ENCODE measurements at regions not wholly inside any gene's neighbourhood (a gene's known extent, or its start where the extent isn't known, plus 50 kb on each side); places are given as distances from the start of the nearest gene placed in this dataset.

DNA sequence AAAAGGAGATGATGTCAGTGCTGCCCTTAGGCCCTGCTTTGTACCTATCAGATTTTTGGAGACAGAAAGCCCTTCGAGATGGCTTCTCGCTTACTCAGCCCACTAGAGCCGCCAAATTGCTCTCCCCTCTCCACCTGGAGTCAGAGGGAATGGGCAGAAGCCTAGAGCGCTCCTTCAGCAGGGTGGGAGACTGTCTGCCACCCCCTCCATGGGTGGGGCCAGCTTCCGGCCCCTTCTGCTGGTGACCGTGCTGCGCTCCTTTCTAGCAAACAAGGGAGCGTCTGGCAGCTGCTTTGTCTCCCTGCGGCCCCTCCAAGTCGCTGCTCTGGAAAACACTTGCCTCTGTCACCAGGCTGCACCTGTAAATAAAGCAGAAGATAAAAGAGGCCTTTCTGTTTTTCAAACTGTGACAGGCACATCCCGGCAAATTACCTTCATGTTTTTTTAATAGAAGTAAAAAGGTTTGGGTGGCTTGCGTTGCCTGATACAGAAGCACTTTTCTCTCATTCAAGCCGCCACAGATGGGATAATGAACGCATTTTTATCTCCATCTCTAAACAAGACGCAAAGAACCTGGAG lies 145.7 kb upstream of the NECTIN1 start (continued):
- TF ChIP-seq, protein P1, sequence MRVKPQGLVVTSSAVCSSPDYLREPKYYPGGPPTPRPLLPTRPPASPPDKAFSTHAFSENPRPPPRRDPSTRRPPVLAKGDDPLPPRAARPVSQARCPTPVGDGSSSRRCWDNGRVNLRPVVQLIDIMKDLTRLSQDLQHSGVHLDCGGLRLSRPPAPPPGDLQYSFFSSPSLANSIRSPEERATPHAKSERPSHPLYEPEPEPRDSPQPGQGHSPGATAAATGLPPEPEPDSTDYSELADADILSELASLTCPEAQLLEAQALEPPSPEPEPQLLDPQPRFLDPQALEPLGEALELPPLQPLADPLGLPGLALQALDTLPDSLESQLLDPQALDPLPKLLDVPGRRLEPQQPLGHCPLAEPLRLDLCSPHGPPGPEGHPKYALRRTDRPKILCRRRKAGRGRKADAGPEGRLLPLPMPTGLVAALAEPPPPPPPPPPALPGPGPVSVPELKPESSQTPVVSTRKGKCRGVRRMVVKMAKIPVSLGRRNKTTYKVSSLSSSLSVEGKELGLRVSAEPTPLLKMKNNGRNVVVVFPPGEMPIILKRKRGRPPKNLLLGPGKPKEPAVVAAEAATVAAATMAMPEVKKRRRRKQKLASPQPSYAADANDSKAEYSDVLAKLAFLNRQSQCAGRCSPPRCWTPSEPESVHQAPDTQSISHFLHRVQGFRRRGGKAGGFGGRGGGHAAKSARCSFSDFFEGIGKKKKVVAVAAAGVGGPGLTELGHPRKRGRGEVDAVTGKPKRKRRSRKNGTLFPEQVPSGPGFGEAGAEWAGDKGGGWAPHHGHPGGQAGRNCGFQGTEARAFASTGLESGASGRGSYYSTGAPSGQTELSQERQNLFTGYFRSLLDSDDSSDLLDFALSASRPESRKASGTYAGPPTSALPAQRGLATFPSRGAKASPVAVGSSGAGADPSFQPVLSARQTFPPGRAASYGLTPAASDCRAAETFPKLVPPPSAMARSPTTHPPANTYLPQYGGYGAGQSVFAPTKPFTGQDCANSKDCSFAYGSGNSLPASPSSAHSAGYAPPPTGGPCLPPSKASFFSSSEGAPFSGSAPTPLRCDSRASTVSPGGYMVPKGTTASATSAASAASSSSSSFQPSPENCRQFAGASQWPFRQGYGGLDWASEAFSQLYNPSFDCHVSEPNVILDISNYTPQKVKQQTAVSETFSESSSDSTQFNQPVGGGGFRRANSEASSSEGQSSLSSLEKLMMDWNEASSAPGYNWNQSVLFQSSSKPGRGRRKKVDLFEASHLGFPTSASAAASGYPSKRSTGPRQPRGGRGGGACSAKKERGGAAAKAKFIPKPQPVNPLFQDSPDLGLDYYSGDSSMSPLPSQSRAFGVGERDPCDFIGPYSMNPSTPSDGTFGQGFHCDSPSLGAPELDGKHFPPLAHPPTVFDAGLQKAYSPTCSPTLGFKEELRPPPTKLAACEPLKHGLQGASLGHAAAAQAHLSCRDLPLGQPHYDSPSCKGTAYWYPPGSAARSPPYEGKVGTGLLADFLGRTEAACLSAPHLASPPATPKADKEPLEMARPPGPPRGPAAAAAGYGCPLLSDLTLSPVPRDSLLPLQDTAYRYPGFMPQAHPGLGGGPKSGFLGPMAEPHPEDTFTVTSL (CRISPR knock-in tag; IDR thresholded peaks at IDR 0.05; ENCODE audit: borderline replicate concordance) = no peak
- TF ChIP-seq ATRX (CRISPR knock-in tag; IDR thresholded peaks at IDR 0.05; ENCODE audit: borderline replicate concordance) (no peak), TEAD3 (CRISPR knock-in tag; optimal IDR thresholded peaks at IDR 0.05; ENCODE audit: borderline replicate concordance) (no peak)
- TF ChIP-seq, protein P2, sequence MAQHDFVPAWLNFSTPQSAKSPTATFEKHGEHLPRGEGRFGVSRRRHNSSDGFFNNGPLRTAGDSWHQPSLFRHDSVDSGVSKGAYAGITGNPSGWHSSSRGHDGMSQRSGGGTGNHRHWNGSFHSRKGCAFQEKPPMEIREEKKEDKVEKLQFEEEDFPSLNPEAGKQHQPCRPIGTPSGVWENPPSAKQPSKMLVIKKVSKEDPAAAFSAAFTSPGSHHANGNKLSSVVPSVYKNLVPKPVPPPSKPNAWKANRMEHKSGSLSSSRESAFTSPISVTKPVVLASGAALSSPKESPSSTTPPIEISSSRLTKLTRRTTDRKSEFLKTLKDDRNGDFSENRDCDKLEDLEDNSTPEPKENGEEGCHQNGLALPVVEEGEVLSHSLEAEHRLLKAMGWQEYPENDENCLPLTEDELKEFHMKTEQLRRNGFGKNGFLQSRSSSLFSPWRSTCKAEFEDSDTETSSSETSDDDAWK (CRISPR knock-in tag; IDR thresholded peaks at IDR 0.05) = no peak

DNA sequence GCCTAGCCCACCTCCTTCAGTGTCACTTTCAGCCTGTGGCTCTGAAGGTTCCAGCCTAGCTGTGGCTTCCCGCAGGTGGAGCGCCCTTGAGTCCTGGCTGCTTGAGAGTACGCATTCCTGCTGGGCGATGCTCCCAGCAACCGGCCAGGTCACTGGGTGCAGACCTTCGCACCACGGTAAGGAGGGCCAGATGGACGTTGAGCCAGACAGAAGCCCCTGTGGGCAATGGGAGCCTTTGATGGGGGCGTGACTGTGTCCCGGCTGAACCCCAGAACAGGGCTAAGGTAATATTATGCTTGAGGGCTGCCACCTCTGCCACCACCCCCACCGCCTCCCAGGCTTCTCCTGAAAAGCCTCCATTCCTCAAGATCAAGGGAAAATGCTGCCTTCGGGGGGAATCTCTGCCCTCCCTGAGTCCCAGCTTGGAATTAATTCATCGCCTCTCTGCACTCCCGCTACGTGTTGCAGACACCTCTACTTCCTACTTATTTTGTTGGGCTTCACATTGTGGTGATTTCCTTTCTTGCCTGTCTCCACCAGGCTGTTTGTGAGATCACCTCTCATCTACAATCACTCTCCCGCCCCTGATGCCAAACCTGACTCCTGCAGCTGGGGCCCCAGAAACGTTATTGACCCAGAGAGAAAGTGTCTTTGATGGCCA lies 144.9 kb upstream of the NECTIN1 start:
- Histone ChIP-seq H3K79me2 (ENCODE audit: insufficient read depth, low read length) (no peaks in the 10 kb centered on the region), H3K4me2 (ENCODE audit: low read depth, low read length) (no peak overlapping the region), H4K20me1 (ENCODE audit: insufficient read depth, low read length) (no peaks in the 10 kb centered on the region), H3K27ac (ENCODE audit: extremely low read length, insufficient read depth, low read length) (no peak overlapping the region), H3K4me1 (ENCODE audit: insufficient read depth, low read length) (no peaks in the 10 kb centered on the region), H3K27me3 (ENCODE audit: control insufficient read depth in 1 of 2, insufficient read depth in 2 of 2, low read length in 2 of 2) (peaks cover 2 to 58% of the 10 kb centered on the region in 2 experiments; a peak in 4 of 5 replicates), H3K9ac (ENCODE audit: insufficient read depth, low read depth, low read length) (no peak overlapping the region), H3K9me3 (ENCODE audit: low read length) (no peaks in the 10 kb centered on the region), H3K4me3 (replicated peaks in 1 of 3; ENCODE audit: insufficient read depth in 1 of 3, low read depth in 2 of 3, low read length in 3 of 3) (no peak overlapping the region), H2AFZ (ENCODE audit: low read length) (no peak overlapping the region), H3K36me3 (replicated peaks in 1 of 2; ENCODE audit: control insufficient read depth in 1 of 2, insufficient read depth in 2 of 2, low read length in 2 of 2) (no peaks in the 10 kb centered on the region)
- intact Hi-C loops (cut with micrococcal nuclease; ENCODE audit: unreplicated experiment) = no loop called here
- POLR2A ChIA-PET = no interaction called here
- DNase-seq (ENCODE audit: low spot score) = no peak
- CTCF ChIA-PET (ENCODE audit: low intra/inter-chr PET ratio, low total read pairs) = no interaction called here
- ATAC-seq = no peak
- in situ Hi-C loops (cut with HindIII; ENCODE audit: extremely low pct_ligation_motif_present, low pct_unique_long_range_greater_than_20kb) = no loop called here
- BruUV-seq (replicated peaks) = no TSS peak
- 31% methylated on average over 6 of the region's 17 CpGs for WGBS (ENCODE audit: low lambda C conversion rate)
- no peak for FAIRE-seq
- TF ChIP-seq ZNF782 (CRISPR knock-in tag; IDR thresholded peaks at IDR 0.05; ENCODE audit: borderline replicate concordance) = no peak
- TF ChIP-seq, protein P3, sequence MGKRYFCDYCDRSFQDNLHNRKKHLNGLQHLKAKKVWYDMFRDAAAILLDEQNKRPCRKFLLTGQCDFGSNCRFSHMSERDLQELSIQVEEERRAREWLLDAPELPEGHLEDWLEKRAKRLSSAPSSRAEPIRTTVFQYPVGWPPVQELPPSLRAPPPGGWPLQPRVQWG (CRISPR knock-in tag; IDR thresholded peaks at IDR 0.05; ENCODE audit: borderline replicate concordance, low read depth) = no peak
- TF ChIP-seq TBP (CRISPR knock-in tag; IDR thresholded peaks at IDR 0.05) = no peak
- TF ChIP-seq, protein P4, sequence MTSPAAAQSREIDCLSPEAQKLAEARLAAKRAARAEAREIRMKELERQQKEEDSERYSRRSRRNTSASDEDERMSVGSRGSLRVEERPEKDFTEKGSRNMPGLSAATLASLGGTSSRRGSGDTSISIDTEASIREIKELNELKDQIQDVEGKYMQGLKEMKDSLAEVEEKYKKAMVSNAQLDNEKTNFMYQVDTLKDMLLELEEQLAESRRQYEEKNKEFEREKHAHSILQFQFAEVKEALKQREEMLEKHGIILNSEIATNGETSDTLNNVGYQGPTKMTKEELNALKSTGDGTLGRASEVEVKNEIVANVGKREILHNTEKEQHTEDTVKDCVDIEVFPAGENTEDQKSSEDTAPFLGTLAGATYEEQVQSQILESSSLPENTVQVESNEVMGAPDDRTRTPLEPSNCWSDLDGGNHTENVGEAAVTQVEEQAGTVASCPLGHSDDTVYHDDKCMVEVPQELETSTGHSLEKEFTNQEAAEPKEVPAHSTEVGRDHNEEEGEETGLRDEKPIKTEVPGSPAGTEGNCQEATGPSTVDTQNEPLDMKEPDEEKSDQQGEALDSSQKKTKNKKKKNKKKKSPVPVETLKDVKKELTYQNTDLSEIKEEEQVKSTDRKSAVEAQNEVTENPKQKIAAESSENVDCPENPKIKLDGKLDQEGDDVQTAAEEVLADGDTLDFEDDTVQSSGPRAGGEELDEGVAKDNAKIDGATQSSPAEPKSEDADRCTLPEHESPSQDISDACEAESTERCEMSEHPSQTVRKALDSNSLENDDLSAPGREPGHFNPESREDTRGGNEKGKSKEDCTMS (CRISPR knock-in tag; conservative IDR thresholded peaks at IDR 0.05) = no peak
- no peak for TF ChIP-seq HMG20B (CRISPR knock-in tag; conservative IDR thresholded peaks at IDR 0.05)
- TF ChIP-seq, protein P5, sequence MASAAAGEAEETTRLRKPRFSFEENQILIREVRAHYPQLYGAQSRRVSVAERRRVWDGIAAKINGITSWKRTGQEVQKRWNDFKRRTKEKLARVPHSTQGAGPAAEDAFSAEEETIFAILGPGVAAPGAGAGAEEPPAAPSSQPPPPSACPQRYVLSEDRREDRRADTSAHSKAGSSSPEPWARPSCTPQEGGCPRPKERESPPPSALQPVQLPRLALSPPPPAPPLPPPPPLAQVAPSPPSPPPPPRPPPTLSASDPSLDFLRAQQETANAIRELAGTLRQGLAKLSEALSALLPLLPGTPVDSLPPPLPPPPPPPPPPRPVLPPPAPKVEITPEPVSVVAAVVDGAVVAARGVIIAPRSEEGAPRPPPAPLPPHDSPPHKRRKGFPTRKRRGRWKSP (CRISPR knock-in tag; IDR thresholded peaks at IDR 0.05) = no peak
- no peak for TF ChIP-seq GABPB1 (CRISPR knock-in tag; IDR thresholded peaks at IDR 0.05)

Data from HepG2 (cell line).